ENCODE measurements at regions not wholly inside any gene's neighbourhood (a gene's known extent, or its start where the extent isn't known, plus 50 kb on each side); places are given as distances from the start of the nearest gene placed in this dataset.

GRCh38 chr15:92224843-92225242 lies 168.8 kb upstream of the ST8SIA2 start:
- DNase-seq (ENCODE audit: low spot score): no peak

GRCh38 chr15:92226020-92226612 lies 167.6 kb upstream of the ST8SIA2 start:
- DNase-seq (ENCODE audit: low spot score): peak; percentile 4

- DNase-seq (ENCODE audit: low spot score): no peak
These were observed 164.9 kb upstream of the ST8SIA2 start for GRCh38 chr15:92228830-92229229.

- DNase-seq (ENCODE audit: low spot score): no peak
These were observed 162.2 kb upstream of the ST8SIA2 start for GRCh38 chr15:92231461-92231860.

GRCh38 chr15:92232317-92232716 lies 161.4 kb upstream of the ST8SIA2 start:
- no peak for DNase-seq (ENCODE audit: low spot score)

GRCh38 chr15:92232876-92233275 lies 160.8 kb upstream of the ST8SIA2 start:
- no peak for DNase-seq (ENCODE audit: low spot score)

- DNase-seq (ENCODE audit: low spot score): no peak
These were observed 150.5 kb upstream of the ST8SIA2 start for GRCh38 chr15:92243227-92243626.

GRCh38 chr15:92244703-92245102 lies 149.0 kb upstream of the ST8SIA2 start:
- DNase-seq (ENCODE audit: low spot score): no peak

- DNase-seq (ENCODE audit: low spot score): no peak
These were observed 145.9 kb upstream of the ST8SIA2 start for GRCh38 chr15:92247649-92248242.

GRCh38 chr15:92266796-92267685 lies 126.6 kb upstream of the ST8SIA2 start:
- no peak for DNase-seq (ENCODE audit: low spot score)

- DNase-seq (ENCODE audit: low spot score): no peak
These were observed 124.8 kb upstream of the ST8SIA2 start for GRCh38 chr15:92268900-92269299.

GRCh38 chr15:92271179-92271578 lies 122.5 kb upstream of the ST8SIA2 start:
- DNase-seq (ENCODE audit: low spot score): no peak

- no peak for DNase-seq (ENCODE audit: low spot score)
These were observed 121.6 kb upstream of the ST8SIA2 start for GRCh38 chr15:92272106-92272505.

GRCh38 chr15:92273286-92273685 lies 120.4 kb upstream of the ST8SIA2 start:
- no peak for DNase-seq (ENCODE audit: low spot score)

GRCh38 chr15:92273723-92274122 lies 120.0 kb upstream of the ST8SIA2 start:
- no peak for DNase-seq (ENCODE audit: low spot score)

GRCh38 chr15:92277776-92278175 lies 115.9 kb upstream of the ST8SIA2 start:
- DNase-seq (ENCODE audit: low spot score): peak; percentile 28

- no peak for DNase-seq (ENCODE audit: low spot score)
These were observed 109.9 kb upstream of the ST8SIA2 start for GRCh38 chr15:92283813-92284212.

- DNase-seq (ENCODE audit: low spot score): no peak
These were observed 104.9 kb upstream of the ST8SIA2 start for GRCh38 chr15:92288755-92289154.

GRCh38 chr15:92289733-92290132 lies 103.9 kb upstream of the ST8SIA2 start:
- no peak for DNase-seq (ENCODE audit: low spot score)

- no peak for DNase-seq (ENCODE audit: low spot score)
These were observed 103.2 kb upstream of the ST8SIA2 start for GRCh38 chr15:92290359-92290992.

- no peak for DNase-seq (ENCODE audit: low spot score)
These were observed 101.8 kb upstream of the ST8SIA2 start for GRCh38 chr15:92291900-92292299.

- DNase-seq (ENCODE audit: low spot score): no peak
These were observed 98.9 kb upstream of the ST8SIA2 start for GRCh38 chr15:92294759-92295158.

All from A172 (cell line).